ENCODE measurements at regions not wholly inside any gene's neighbourhood (a gene's known extent, or its start where the extent isn't known, plus 50 kb on each side); places are given as distances from the start of the nearest gene placed in this dataset.

GRCh38 chr9:16150501-16150900, 597.7 kb downstream of the CCDC171 start:
- no peaks in the 10 kb centered on the region for H3K4me1 ChIP-seq (ENCODE audit: low read length)
- no peaks in the 10 kb centered on the region for H3K36me3 ChIP-seq (replicated peaks; ENCODE audit: insufficient read depth, low read length)
- no peak for DNase-seq
- H3K9me2 ChIP-seq (replicated peaks; ENCODE audit: insufficient read depth, low read length): no peaks in the 10 kb centered on the region
- no peak overlapping the region for H2AFZ ChIP-seq (ENCODE audit: low read length)
- no peak overlapping the region for H3K4me3 ChIP-seq (ENCODE audit: low read length)
- no peaks in the 10 kb centered on the region for H3K79me2 ChIP-seq (ENCODE audit: low read length)
- H3F3A ChIP-seq (ENCODE audit: insufficient read depth, low read length): no peaks in the 10 kb centered on the region
- H3K9ac ChIP-seq (ENCODE audit: low read length): no peak overlapping the region
- no peaks in the 10 kb centered on the region for H4K20me1 ChIP-seq (ENCODE audit: insufficient read depth, low read length)
- H3K9me3 ChIP-seq (replicated peaks; ENCODE audit: insufficient read depth, low read length): no peaks in the 10 kb centered on the region
- H3K4me2 ChIP-seq (ENCODE audit: low read depth, low read length): no peak overlapping the region
- H3K27me3 ChIP-seq (replicated peaks; ENCODE audit: insufficient read depth, low read length): no peaks in the 10 kb centered on the region
- TF ChIP-seq, protein P1, sequence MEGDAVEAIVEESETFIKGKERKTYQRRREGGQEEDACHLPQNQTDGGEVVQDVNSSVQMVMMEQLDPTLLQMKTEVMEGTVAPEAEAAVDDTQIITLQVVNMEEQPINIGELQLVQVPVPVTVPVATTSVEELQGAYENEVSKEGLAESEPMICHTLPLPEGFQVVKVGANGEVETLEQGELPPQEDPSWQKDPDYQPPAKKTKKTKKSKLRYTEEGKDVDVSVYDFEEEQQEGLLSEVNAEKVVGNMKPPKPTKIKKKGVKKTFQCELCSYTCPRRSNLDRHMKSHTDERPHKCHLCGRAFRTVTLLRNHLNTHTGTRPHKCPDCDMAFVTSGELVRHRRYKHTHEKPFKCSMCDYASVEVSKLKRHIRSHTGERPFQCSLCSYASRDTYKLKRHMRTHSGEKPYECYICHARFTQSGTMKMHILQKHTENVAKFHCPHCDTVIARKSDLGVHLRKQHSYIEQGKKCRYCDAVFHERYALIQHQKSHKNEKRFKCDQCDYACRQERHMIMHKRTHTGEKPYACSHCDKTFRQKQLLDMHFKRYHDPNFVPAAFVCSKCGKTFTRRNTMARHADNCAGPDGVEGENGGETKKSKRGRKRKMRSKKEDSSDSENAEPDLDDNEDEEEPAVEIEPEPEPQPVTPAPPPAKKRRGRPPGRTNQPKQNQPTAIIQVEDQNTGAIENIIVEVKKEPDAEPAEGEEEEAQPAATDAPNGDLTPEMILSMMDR (IDR thresholded peaks at IDR 0.05; ENCODE audit: low read length): no peak
- TF ChIP-seq EZH2 (optimal IDR thresholded peaks at IDR 0.05; ENCODE audit: low read depth, low read length) (no peak), EZH2phosphoT487 (IDR thresholded peaks at IDR 0.05; ENCODE audit: low read length) (no peak)
- no peak overlapping the region for H3K27ac ChIP-seq (ENCODE audit: low read length)

- H3K27me3 ChIP-seq (replicated peaks; ENCODE audit: insufficient read depth, low read length): no peaks in the 10 kb centered on the region
- H3K9ac ChIP-seq (ENCODE audit: low read length): no peak overlapping the region
- no peaks in the 10 kb centered on the region for H4K20me1 ChIP-seq (ENCODE audit: insufficient read depth, low read length)
- H3K4me2 ChIP-seq (ENCODE audit: low read depth, low read length): no peak overlapping the region
- H2AFZ ChIP-seq (ENCODE audit: low read length): no peak overlapping the region
- no peaks in the 10 kb centered on the region for H3K9me2 ChIP-seq (replicated peaks; ENCODE audit: insufficient read depth, low read length)
- H3K27ac ChIP-seq (ENCODE audit: low read length): no peak overlapping the region
- no peaks in the 10 kb centered on the region for H3K9me3 ChIP-seq (replicated peaks; ENCODE audit: insufficient read depth, low read length)
- H3K4me1 ChIP-seq (ENCODE audit: low read length): no peaks in the 10 kb centered on the region
- H3K79me2 ChIP-seq (ENCODE audit: low read length): no peaks in the 10 kb centered on the region
- H3K36me3 ChIP-seq (replicated peaks; ENCODE audit: insufficient read depth, low read length): no peaks in the 10 kb centered on the region
- H3K4me3 ChIP-seq (ENCODE audit: low read length): no peak overlapping the region
- TF ChIP-seq EZH2 (optimal IDR thresholded peaks at IDR 0.05; ENCODE audit: low read depth, low read length) (no peak), EZH2phosphoT487 (IDR thresholded peaks at IDR 0.05; ENCODE audit: low read length) (no peak)
- TF ChIP-seq, protein P1 (IDR thresholded peaks at IDR 0.05; ENCODE audit: low read length): no peak
- no peaks in the 10 kb centered on the region for H3F3A ChIP-seq (ENCODE audit: insufficient read depth, low read length)
- DNase-seq: no peak
Observed at GRCh38 chr9:16150938-16151650, 598.3 kb downstream of the CCDC171 start.

GRCh38 chr9:16152276-16153101, 599.6 kb downstream of the CCDC171 start:
- Histone ChIP-seq H3K9ac (ENCODE audit: low read length) (no peak overlapping the region), H3F3A (ENCODE audit: insufficient read depth, low read length) (no peaks in the 10 kb centered on the region), H3K4me2 (ENCODE audit: low read depth, low read length) (no peak overlapping the region), H3K27ac (ENCODE audit: low read length) (no peak overlapping the region), H3K27me3 (replicated peaks; ENCODE audit: insufficient read depth, low read length) (no peaks in the 10 kb centered on the region), H4K20me1 (ENCODE audit: insufficient read depth, low read length) (no peaks in the 10 kb centered on the region), H2AFZ (ENCODE audit: low read length) (no peak overlapping the region), H3K4me1 (ENCODE audit: low read length) (no peaks in the 10 kb centered on the region), H3K9me3 (replicated peaks; ENCODE audit: insufficient read depth, low read length) (no peaks in the 10 kb centered on the region), H3K9me2 (replicated peaks; ENCODE audit: insufficient read depth, low read length) (no peaks in the 10 kb centered on the region), H3K4me3 (ENCODE audit: low read length) (no peak overlapping the region), H3K36me3 (replicated peaks; ENCODE audit: insufficient read depth, low read length) (no peaks in the 10 kb centered on the region), H3K79me2 (ENCODE audit: low read length) (no peaks in the 10 kb centered on the region)
- no peak for DNase-seq
- TF ChIP-seq, protein P1 (IDR thresholded peaks at IDR 0.05; ENCODE audit: low read length): no peak
- TF ChIP-seq EZH2 (optimal IDR thresholded peaks at IDR 0.05; ENCODE audit: low read depth, low read length): no peak
- no peak for TF ChIP-seq EZH2phosphoT487 (IDR thresholded peaks at IDR 0.05; ENCODE audit: low read length)

Data from MM.1S (cell line).